ENCODE measurements at regions not wholly inside any gene's neighbourhood (a gene's known extent, or its start where the extent isn't known, plus 50 kb on each side); places are given as distances from the start of the nearest gene placed in this dataset.
"Not testable (repeated sequence)": the region's sequence is repeated elsewhere in the genome, so short reads cannot be mapped to it uniquely, and the experiment has no call there.

GRCh38 chr2:41149054-41149453 lies 697.2 kb upstream of the SLC8A1 start:
- intact Hi-C loops (cut with micrococcal nuclease), result no loop called here

GRCh38 chr2:41151746-41152145 lies 699.9 kb upstream of the SLC8A1 start:
- intact Hi-C loops (cut with micrococcal nuclease), result no loop called here

- intact Hi-C loops (cut with micrococcal nuclease), result no loop called here
Measured at GRCh38 chr2:41152318-41152717, 700.4 kb upstream of the SLC8A1 start.

GRCh38 chr2:41160439-41160838 lies 708.5 kb upstream of the SLC8A1 start:
- intact Hi-C loops (cut with micrococcal nuclease), result no loop called here

GRCh38 chr2:41167014-41167413 lies 715.1 kb upstream of the SLC8A1 start:
- intact Hi-C loops (cut with micrococcal nuclease), result no loop called here

GRCh38 chr2:41169744-41170143 lies 717.9 kb upstream of the SLC8A1 start:
- intact Hi-C loops (cut with micrococcal nuclease), result no loop called here

- intact Hi-C loops (cut with micrococcal nuclease), result no loop called here
Measured at GRCh38 chr2:41170589-41170988, 718.7 kb upstream of the SLC8A1 start.

- intact Hi-C loops (cut with micrococcal nuclease), result no loop called here
Measured at GRCh38 chr2:41180387-41180786, 728.5 kb upstream of the SLC8A1 start.

GRCh38 chr2:41182961-41183360 lies 731.1 kb upstream of the SLC8A1 start:
- intact Hi-C loops (cut with micrococcal nuclease), result no loop called here

GRCh38 chr2:41187376-41188122 lies 735.7 kb upstream of the SLC8A1 start:
- intact Hi-C loops (cut with micrococcal nuclease), result no loop called here

- intact Hi-C loops (cut with micrococcal nuclease), result no loop called here
Measured at GRCh38 chr2:41194230-41194629, 742.3 kb upstream of the SLC8A1 start.

GRCh38 chr2:41197781-41198180 lies 745.9 kb upstream of the SLC8A1 start:
- intact Hi-C loops (cut with micrococcal nuclease), result no loop called here

- intact Hi-C loops (cut with micrococcal nuclease), result no loop called here
Measured at GRCh38 chr2:41199334-41199733, 747.4 kb upstream of the SLC8A1 start.

- intact Hi-C loops (cut with micrococcal nuclease), result no loop called here
Measured at GRCh38 chr2:41204315-41204714, 752.4 kb upstream of the SLC8A1 start.

GRCh38 chr2:41206004-41206403 lies 754.1 kb upstream of the SLC8A1 start:
- intact Hi-C loops (cut with micrococcal nuclease), result no loop called here

GRCh38 chr2:41207578-41207977 lies 755.7 kb upstream of the SLC8A1 start:
- intact Hi-C loops (cut with micrococcal nuclease), result no loop called here

- intact Hi-C loops (cut with micrococcal nuclease), result not testable (repeated sequence)
Measured at GRCh38 chr2:41210030-41210429, 758.1 kb upstream of the SLC8A1 start.

GRCh38 chr2:41216978-41217377 lies 765.1 kb upstream of the SLC8A1 start:
- intact Hi-C loops (cut with micrococcal nuclease), result no loop called here

- intact Hi-C loops (cut with micrococcal nuclease), result no loop called here
Measured at GRCh38 chr2:41222593-41222992, 770.7 kb upstream of the SLC8A1 start.

GRCh38 chr2:41234093-41234492 lies 782.2 kb upstream of the SLC8A1 start:
- intact Hi-C loops (cut with micrococcal nuclease), result no loop called here

- intact Hi-C loops (cut with micrococcal nuclease), result no loop called here
Measured at GRCh38 chr2:41241325-41242000, 789.6 kb upstream of the SLC8A1 start.

GRCh38 chr2:41242001-41242331 lies 790.1 kb upstream of the SLC8A1 start:
- intact Hi-C loops (cut with micrococcal nuclease), result no loop called here
